Epithelial cell of esophagus (primary cell): ENCODE measurements at regions not wholly inside any gene's neighbourhood (a gene's known extent, or its start where the extent isn't known, plus 50 kb on each side); places are given as distances from the start of the nearest gene placed in this dataset.

ENCODE experiments used
- DNase-seq: peaks from one replicate; pipeline ENCODE4 v3.0.0; 2010; ENCODE audit warnings: low read depth
- H3K4me3 ChIP-seq: 2 replicates; pipeline ENCODE4 v1.5.1; 2011; ENCODE audit warnings: mild to moderate bottlenecking, low read length, control low read depth
- TF ChIP-seq, protein P1 (sequence below): IDR thresholded peaks from 2 replicates; pipeline ENCODE4 v1.5.1; 2011; ENCODE audit warnings: low read depth, mild to moderate bottlenecking, low read length, control low read depth, inconsistent platforms; ENCODE audit not compliant: insufficient read depth; ENCODE audit errors: missing control alignments

GRCh38 chr3:174791161-174791560 is 68.0 kb upstream of the NAALADL2 start:
- no peak overlapping the region for H3K4me3 ChIP-seq
- DNase-seq, result no peak
- TF ChIP-seq, protein P1, sequence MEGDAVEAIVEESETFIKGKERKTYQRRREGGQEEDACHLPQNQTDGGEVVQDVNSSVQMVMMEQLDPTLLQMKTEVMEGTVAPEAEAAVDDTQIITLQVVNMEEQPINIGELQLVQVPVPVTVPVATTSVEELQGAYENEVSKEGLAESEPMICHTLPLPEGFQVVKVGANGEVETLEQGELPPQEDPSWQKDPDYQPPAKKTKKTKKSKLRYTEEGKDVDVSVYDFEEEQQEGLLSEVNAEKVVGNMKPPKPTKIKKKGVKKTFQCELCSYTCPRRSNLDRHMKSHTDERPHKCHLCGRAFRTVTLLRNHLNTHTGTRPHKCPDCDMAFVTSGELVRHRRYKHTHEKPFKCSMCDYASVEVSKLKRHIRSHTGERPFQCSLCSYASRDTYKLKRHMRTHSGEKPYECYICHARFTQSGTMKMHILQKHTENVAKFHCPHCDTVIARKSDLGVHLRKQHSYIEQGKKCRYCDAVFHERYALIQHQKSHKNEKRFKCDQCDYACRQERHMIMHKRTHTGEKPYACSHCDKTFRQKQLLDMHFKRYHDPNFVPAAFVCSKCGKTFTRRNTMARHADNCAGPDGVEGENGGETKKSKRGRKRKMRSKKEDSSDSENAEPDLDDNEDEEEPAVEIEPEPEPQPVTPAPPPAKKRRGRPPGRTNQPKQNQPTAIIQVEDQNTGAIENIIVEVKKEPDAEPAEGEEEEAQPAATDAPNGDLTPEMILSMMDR, result no peak

GRCh38 chr3:174792864-174793263 is 66.3 kb upstream of the NAALADL2 start:
- TF ChIP-seq, protein P1, result no peak
- no peak for DNase-seq
- H3K4me3 ChIP-seq, result no peak overlapping the region
